ENCODE measurements at regions not wholly inside any gene's neighbourhood (a gene's known extent, or its start where the extent isn't known, plus 50 kb on each side); places are given as distances from the start of the nearest gene placed in this dataset.

GRCh38 chrX:18010253-18010652 lies 149.2 kb upstream of the RAI2 start:
- TF ChIP-seq CTCF (conservative IDR thresholded peaks at IDR 0.05; ENCODE audit: low read length): no peak
- no peak for TF ChIP-seq EZH2phosphoT487 (IDR thresholded peaks at IDR 0.05; ENCODE audit: borderline replicate concordance, low read depth, low read length)

Measured in OCI-LY7 (cell line).